Gastroesophageal sphincter (tissue), 4 donors: ENCODE measurements at regions not wholly inside any gene's neighbourhood (a gene's known extent, or its start where the extent isn't known, plus 50 kb on each side); places are given as distances from the start of the nearest gene placed in this dataset.

Experiments used
- ATAC-seq: fragments of 150-250 bp; one replicate; pipeline ENCODE4 v1.9.1; 2016; ENCODE audit warnings: mild to moderate bottlenecking, moderate library complexity
- H3K27ac ChIP-seq, 4 donors: fragments of 200-600 bp; sonication (generic) in 3 of 4; 1 replicate in 3 of 4; 2 replicates in 1 of 4; pipeline ENCODE4 v1.5.1; 2016 to 2019
- H3K27me3 ChIP-seq: fragments of 200-600 bp; sonication (generic); one replicate; pipeline ENCODE4 v1.5.1; 2019
- H3K36me3 ChIP-seq, 2 donors: fragments of 200-600 bp; sonication (generic); one replicate each; pipeline ENCODE4 v1.5.1; 2019; ENCODE audit warnings: control low read depth in 1 of 2
- H3K4me1 ChIP-seq, 3 donors: fragments of 200-600 bp; sonication (generic); 1 replicate in 2 of 3; 2 replicates in 1 of 3; pipeline ENCODE4 v1.5.1; 2016 to 2019; ENCODE audit warnings: control low read depth in 2 of 3
- H3K4me3 ChIP-seq, 2 donors: fragments of 200-600 bp; sonication (generic); one replicate each; pipeline ENCODE4 v1.5.1; 2019; ENCODE audit warnings: mild to moderate bottlenecking in 1 of 2, moderate library complexity in 1 of 2
- H3K9me3 ChIP-seq, 3 donors: fragments of 200-600 bp; sonication (generic); one replicate each; pipeline ENCODE4 v1.5.1; 2017 to 2019; ENCODE audit warnings: control low read depth in 2 of 3
- EP300 ChIP-seq: sonication (generic); formaldehyde crosslinking; IDR thresholded peaks from one replicate; pipeline ENCODE4 v1.6.1; 2017; ENCODE audit warnings: antibody characterized with exemption, mild to moderate bottlenecking
- POLR2A ChIP-seq, 2 donors: fragments of 450-650 bp; IDR thresholded peaks; one replicate each; pipeline ENCODE4 v1.6.1; 2017; ENCODE audit warnings: antibody characterized with exemption in 2 of 2, mild to moderate bottlenecking in 2 of 2, moderate library complexity in 1 of 2
- POLR2AphosphoS5 ChIP-seq: sonication (generic); formaldehyde crosslinking; IDR thresholded peaks from one replicate; pipeline ENCODE4 v1.6.1; 2017; ENCODE audit warnings: antibody characterized with exemption
- WGBS, 2 donors: methylation state at CpG; one replicate each; pipeline ENCODE4 v1.1.5; 2018; ENCODE audit warnings: low coverage in 1 of 2; 5-methylcytosine and 5-hydroxymethylcytosine counted together
- TF ChIP-seq, protein P1 (sequence below), 4 experiments: fragments of 200-600 bp in 2 of 4; fragments of 450-650 bp in 2 of 4; sonication (generic) in 1 of 4; IDR thresholded peaks; one replicate each; pipeline ENCODE4 v1.5.1; 2017 to 2019; ENCODE audit warnings: antibody characterized with exemption in 4 of 4, mild to moderate bottlenecking in 2 of 4, moderate library complexity in 2 of 4

DNA sequence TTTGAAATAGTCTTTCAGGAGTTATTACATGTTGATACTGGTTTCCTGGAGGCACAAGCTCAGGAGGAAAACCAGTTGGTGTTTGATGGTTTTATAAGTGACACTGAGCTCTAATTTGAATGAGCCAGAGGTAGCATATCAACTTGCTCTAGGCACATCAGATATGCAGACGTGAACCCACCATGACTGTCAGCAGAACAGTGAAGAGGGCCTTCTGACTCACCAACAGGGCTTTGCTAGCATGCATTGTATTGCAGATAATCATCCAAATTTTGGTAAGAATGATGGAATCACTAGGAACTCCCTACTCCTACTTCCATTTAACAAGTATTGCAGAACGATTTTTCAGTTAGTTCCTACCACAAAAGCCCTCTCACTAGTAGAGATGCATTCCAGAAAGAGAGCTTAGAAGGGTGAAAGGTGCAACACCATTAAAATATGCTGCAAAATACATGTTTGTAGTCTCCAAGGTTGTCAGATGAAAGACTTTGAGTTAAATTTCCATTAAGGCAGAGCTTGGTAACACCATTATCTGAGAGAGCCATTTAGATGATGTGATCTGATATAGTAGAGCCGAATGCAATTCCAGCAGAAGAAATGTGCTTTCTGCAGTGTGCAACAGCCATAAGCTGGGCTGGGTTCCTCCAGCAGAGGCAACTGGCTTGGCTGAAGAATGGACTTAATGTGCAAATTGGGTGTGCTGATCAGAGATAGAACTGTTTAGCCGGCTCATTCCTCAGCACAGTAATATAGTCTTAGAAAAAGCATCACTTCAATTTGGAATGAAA, 968.7 kb upstream of the ADGRB3 start:
- Histone ChIP-seq H3K27me3 (no peaks in the 10 kb centered on the region), H3K4me3 (no peak overlapping the region), H3K27ac (no peak overlapping the region), H3K9me3 (peaks cover 0 to 3% (median 0%) of the 10 kb centered on the region in 3 donors), H3K4me1 (no peaks in the 10 kb centered on the region), H3K36me3 (no peaks in the 10 kb centered on the region)
- no peak for TF ChIP-seq POLR2A (IDR thresholded peaks at IDR 0.05)
- TF ChIP-seq EP300: no peak
- no peak for TF ChIP-seq POLR2AphosphoS5
- TF ChIP-seq, protein P1, sequence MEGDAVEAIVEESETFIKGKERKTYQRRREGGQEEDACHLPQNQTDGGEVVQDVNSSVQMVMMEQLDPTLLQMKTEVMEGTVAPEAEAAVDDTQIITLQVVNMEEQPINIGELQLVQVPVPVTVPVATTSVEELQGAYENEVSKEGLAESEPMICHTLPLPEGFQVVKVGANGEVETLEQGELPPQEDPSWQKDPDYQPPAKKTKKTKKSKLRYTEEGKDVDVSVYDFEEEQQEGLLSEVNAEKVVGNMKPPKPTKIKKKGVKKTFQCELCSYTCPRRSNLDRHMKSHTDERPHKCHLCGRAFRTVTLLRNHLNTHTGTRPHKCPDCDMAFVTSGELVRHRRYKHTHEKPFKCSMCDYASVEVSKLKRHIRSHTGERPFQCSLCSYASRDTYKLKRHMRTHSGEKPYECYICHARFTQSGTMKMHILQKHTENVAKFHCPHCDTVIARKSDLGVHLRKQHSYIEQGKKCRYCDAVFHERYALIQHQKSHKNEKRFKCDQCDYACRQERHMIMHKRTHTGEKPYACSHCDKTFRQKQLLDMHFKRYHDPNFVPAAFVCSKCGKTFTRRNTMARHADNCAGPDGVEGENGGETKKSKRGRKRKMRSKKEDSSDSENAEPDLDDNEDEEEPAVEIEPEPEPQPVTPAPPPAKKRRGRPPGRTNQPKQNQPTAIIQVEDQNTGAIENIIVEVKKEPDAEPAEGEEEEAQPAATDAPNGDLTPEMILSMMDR (IDR thresholded peaks at IDR 0.05): no peak
- WGBS, 2 donors: 69 to 78% methylated on average over 3 to 4 of the region's 4 CpGs
- ATAC-seq: no peak

DNA sequence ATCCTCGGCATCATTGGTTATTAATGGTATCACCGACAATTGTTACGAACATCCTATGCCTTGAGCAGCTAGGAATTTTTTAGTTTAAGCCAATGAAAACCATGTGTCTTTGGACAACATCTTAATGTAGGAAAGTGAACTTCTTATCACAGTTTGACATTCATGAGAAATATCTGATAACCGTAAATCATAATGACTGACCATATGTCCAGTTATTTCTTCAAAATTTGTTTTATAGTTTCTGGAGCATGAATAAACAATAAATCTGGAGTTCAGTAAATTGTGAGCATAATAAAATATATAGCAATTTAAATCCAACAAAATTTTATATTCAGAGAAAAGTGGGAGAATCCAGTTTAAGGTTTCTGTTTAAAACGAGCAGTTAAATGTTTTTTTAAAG, 970.1 kb upstream of the ADGRB3 start:
- H3K4me3 ChIP-seq: no peak overlapping the region
- no peak for ATAC-seq
- H3K27me3 ChIP-seq: no peaks in the 10 kb centered on the region
- H3K9me3 ChIP-seq: no peaks in the 10 kb centered on the region
- no peaks in the 10 kb centered on the region for H3K36me3 ChIP-seq
- H3K27ac ChIP-seq: no peak overlapping the region
- TF ChIP-seq POLR2A (IDR thresholded peaks at IDR 0.05) (no peak), EP300 (no peak), POLR2AphosphoS5 (no peak)
- TF ChIP-seq, protein P1 (IDR thresholded peaks at IDR 0.05): no peak
- H3K4me1 ChIP-seq: no peaks in the 10 kb centered on the region
- WGBS, 2 donors: 73 to 79% methylated on average over 5 of the region's 5 CpGs

DNA sequence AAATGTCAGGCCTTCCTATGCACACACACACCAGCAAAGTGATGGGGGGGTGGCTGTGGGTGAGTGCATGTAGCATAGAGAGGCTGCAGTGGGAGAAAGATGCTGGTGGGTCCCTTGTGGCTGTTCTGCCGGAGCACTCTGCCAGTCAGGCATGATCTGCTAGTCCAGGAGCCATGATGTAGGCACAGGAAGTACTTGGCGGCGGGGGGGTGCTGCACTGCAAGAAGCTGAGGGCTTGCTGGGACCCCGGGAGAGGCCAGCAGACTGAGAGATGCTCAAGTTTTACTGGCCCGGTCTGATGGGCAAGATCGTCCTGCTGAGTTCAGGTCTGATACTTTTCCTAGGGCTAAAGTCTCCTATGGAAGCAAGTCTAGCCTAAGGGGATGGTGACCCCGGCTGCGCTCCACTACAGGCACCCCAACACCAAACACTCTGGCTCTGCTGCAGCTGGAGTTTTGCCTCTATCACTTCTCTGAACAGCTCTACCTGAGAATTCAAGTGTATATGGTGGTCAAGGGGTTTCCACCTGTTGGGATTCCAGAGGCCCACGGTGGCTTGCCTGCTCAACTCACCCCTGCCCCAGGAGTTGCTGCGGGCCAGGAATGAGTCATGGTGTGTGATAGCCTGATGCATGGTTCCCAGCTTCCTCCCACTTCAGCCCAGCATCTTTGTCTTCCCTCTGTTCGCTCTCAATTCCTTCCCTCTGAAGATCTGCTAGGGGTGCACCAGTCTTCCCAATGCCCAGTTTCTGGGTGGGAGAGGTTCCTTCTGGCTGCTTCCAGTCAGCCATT, 971.8 kb upstream of the ADGRB3 start:
- Histone ChIP-seq H3K4me1 (no peaks in the 10 kb centered on the region), H3K36me3 (no peaks in the 10 kb centered on the region), H3K4me3 (no peak overlapping the region), H3K9me3 (no peaks in the 10 kb centered on the region), H3K27ac (no peak overlapping the region), H3K27me3 (no peaks in the 10 kb centered on the region)
- 89% methylated on average over 6 of the region's 11 CpGs; no CpG with 5 or more reads in 1 of the 2 donors for WGBS, 2 donors
- TF ChIP-seq, protein P1 (IDR thresholded peaks at IDR 0.05): no peak
- TF ChIP-seq EP300 (no peak), POLR2A (IDR thresholded peaks at IDR 0.05) (no peak), POLR2AphosphoS5 (no peak)
- ATAC-seq: no peak

DNA sequence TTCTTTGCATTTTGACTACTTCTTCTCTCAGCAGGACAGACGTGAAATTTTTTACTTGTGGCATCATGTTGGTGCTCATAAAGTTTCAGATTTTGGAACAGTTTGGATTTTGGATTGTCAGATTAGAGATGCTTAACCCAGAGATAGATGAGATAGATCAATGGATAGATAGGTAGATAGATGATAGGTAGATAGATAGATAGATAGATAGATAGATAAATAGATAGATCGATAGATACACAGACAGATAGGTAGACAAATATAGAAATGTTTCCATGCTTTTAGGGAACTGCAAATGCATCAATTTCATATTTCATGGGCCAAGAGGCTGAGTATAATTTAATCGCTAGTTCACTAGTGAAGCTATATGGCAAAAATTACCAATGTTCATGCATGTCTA, 981.5 kb upstream of the ADGRB3 start:
- Histone ChIP-seq H3K36me3 (no peaks in the 10 kb centered on the region), H3K27ac (no peak overlapping the region), H3K27me3 (no peaks in the 10 kb centered on the region), H3K4me3 (no peak overlapping the region), H3K9me3 (no peaks in the 10 kb centered on the region), H3K4me1 (no peaks in the 10 kb centered on the region)
- 89 to 91% methylated on average over 3 of the region's 3 CpGs for WGBS, 2 donors
- TF ChIP-seq EP300: no peak
- TF ChIP-seq, protein P1 (IDR thresholded peaks at IDR 0.05): no peak
- TF ChIP-seq POLR2AphosphoS5: no peak
- TF ChIP-seq POLR2A (IDR thresholded peaks at IDR 0.05): no peak
- ATAC-seq: no peak
